ENCODE measurements at regions not wholly inside any gene's neighbourhood (a gene's known extent, or its start where the extent isn't known, plus 50 kb on each side); places are given as distances from the start of the nearest gene placed in this dataset.

- H3K4me3 ChIP-seq (ENCODE audit: severe bottlenecking), result no peak overlapping the region
- DNase-seq (ENCODE audit: low spot score), result no peak
- no peak overlapping the region for H3K27ac ChIP-seq (ENCODE audit: poor library complexity, severe bottlenecking)
- H3K4me1 ChIP-seq (ENCODE audit: insufficient read depth, poor library complexity, severe bottlenecking), result no peaks in the 10 kb centered on the region
- H3K27me3 ChIP-seq (ENCODE audit: insufficient read depth, poor library complexity, severe bottlenecking), result no peaks in the 10 kb centered on the region
- no peaks in the 10 kb centered on the region for H3K36me3 ChIP-seq (ENCODE audit: low read depth)
- ATAC-seq (ENCODE audit: low read depth), result no peak
- H3K9me3 ChIP-seq (ENCODE audit: severe bottlenecking), result no peaks in the 10 kb centered on the region
- no peak for TF ChIP-seq CTCF (IDR thresholded peaks at IDR 0.05; ENCODE audit: poor library complexity, severe bottlenecking)
These were observed 286.4 kb upstream of the ADARB2 start for GRCh38 chr10:2023687-2024086.

DNA sequence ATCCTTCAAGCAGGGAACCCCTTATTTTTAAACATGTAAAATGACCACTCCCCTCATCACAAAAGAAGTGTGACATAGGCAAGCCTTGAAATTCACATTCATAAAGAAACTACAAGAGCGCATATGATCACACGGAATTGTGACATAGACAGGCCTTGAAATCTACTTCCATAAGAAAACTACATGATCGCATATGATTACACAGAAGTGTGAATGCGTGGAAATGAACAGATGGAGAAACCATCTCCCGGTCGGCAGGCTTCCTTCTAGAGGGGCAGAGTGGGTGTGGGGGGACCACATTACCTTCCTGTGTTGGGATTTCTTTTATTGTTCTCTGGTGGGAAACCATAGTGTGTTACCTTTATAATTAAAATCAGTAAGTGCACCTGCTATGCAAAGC, 285.1 kb upstream of the ADARB2 start:
- Histone ChIP-seq H3K4me3 (ENCODE audit: severe bottlenecking) (no peak overlapping the region), H3K36me3 (ENCODE audit: low read depth) (no peaks in the 10 kb centered on the region), H3K27ac (ENCODE audit: poor library complexity, severe bottlenecking) (no peak overlapping the region), H3K27me3 (ENCODE audit: insufficient read depth, poor library complexity, severe bottlenecking) (no peaks in the 10 kb centered on the region), H3K4me1 (ENCODE audit: insufficient read depth, poor library complexity, severe bottlenecking) (no peaks in the 10 kb centered on the region), H3K9me3 (ENCODE audit: severe bottlenecking) (no peaks in the 10 kb centered on the region)
- no peak for TF ChIP-seq CTCF (IDR thresholded peaks at IDR 0.05; ENCODE audit: poor library complexity, severe bottlenecking)
- ATAC-seq (ENCODE audit: low read depth) (no peak), DNase-seq (ENCODE audit: low spot score) (no peak)

DNA sequence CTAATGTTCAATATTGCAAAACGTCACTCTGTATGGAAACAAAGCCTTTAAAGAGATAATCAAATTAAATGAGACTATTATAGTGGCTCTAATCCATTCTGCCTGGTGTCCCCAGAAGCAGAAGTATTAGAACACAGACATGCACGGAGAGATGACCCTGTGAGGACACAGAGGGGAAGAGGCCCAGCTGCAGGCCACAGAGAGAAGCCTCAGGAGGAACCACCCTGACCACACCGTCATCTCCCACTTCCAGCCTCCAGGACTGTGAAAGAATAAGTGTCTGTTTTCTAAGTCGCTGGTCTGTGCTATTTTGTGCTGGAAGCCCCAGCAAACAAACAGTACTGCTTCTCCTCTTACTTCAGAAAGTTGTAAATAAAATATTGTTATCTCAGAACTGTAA, 283.5 kb upstream of the ADARB2 start:
- Histone ChIP-seq H3K27ac (ENCODE audit: poor library complexity, severe bottlenecking) (no peak overlapping the region), H3K36me3 (ENCODE audit: low read depth) (no peaks in the 10 kb centered on the region), H3K9me3 (ENCODE audit: severe bottlenecking) (no peaks in the 10 kb centered on the region), H3K4me1 (ENCODE audit: insufficient read depth, poor library complexity, severe bottlenecking) (no peaks in the 10 kb centered on the region), H3K4me3 (ENCODE audit: severe bottlenecking) (no peak overlapping the region), H3K27me3 (ENCODE audit: insufficient read depth, poor library complexity, severe bottlenecking) (no peaks in the 10 kb centered on the region)
- ATAC-seq (ENCODE audit: low read depth) (no peak), DNase-seq (ENCODE audit: low spot score) (no peak)
- TF ChIP-seq CTCF (IDR thresholded peaks at IDR 0.05; ENCODE audit: poor library complexity, severe bottlenecking), result no peak

- Histone ChIP-seq H3K9me3 (ENCODE audit: severe bottlenecking) (no peaks in the 10 kb centered on the region), H3K4me3 (ENCODE audit: severe bottlenecking) (no peak overlapping the region), H3K36me3 (ENCODE audit: low read depth) (no peaks in the 10 kb centered on the region), H3K27ac (ENCODE audit: poor library complexity, severe bottlenecking) (no peak overlapping the region), H3K27me3 (ENCODE audit: insufficient read depth, poor library complexity, severe bottlenecking) (no peaks in the 10 kb centered on the region), H3K4me1 (ENCODE audit: insufficient read depth, poor library complexity, severe bottlenecking) (no peaks in the 10 kb centered on the region)
- no peak for TF ChIP-seq CTCF (IDR thresholded peaks at IDR 0.05; ENCODE audit: poor library complexity, severe bottlenecking)
- no peak for ATAC-seq (ENCODE audit: low read depth)
- no peak for DNase-seq (ENCODE audit: low spot score)
These were observed 282.5 kb upstream of the ADARB2 start for GRCh38 chr10:2019803-2020202.

DNA sequence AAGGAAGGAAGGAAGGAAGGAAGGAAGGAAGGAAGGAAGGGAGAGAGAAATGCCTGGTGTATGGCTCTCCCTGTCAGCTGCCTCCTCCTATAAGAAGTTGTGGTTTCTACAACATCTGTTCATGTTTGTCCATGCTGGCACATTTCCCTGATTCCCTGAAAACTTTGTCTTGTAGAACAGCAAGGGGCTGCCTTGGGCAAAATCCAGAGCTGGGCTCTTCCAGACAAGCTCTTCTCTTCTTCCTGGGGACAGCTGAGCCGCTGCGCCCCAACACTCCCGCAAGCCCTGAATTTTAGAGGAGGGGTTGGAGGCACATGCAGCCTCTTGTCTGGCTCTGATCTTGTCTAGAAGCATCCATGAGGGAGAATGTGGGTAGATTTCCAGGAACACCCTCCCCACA, 282.0 kb upstream of the ADARB2 start:
- no peak for ATAC-seq (ENCODE audit: low read depth)
- Histone ChIP-seq H3K36me3 (ENCODE audit: low read depth) (no peaks in the 10 kb centered on the region), H3K4me3 (ENCODE audit: severe bottlenecking) (no peak overlapping the region), H3K27me3 (ENCODE audit: insufficient read depth, poor library complexity, severe bottlenecking) (no peaks in the 10 kb centered on the region), H3K9me3 (ENCODE audit: severe bottlenecking) (no peaks in the 10 kb centered on the region), H3K27ac (ENCODE audit: poor library complexity, severe bottlenecking) (no peak overlapping the region), H3K4me1 (ENCODE audit: insufficient read depth, poor library complexity, severe bottlenecking) (no peaks in the 10 kb centered on the region)
- TF ChIP-seq CTCF (IDR thresholded peaks at IDR 0.05; ENCODE audit: poor library complexity, severe bottlenecking), result no peak
- no peak for DNase-seq (ENCODE audit: low spot score)

Measured in RWPE2 (cell line).